RCC 7860 (cell line): ENCODE measurements at regions not wholly inside any gene's neighbourhood (a gene's known extent, or its start where the extent isn't known, plus 50 kb on each side); places are given as distances from the start of the nearest gene placed in this dataset.

ENCODE experiments used
- DNase-seq: peaks from one replicate; pipeline ENCODE4 v3.0.0-alpha.2; 2015; ENCODE audit warnings: low spot score
- FAIRE-seq: peaks from 2 replicates; lab custom pipeline; 2012; peaks lifted over from hg19 to GRCh38; lab: Jason Lieb, UNC

DNA sequence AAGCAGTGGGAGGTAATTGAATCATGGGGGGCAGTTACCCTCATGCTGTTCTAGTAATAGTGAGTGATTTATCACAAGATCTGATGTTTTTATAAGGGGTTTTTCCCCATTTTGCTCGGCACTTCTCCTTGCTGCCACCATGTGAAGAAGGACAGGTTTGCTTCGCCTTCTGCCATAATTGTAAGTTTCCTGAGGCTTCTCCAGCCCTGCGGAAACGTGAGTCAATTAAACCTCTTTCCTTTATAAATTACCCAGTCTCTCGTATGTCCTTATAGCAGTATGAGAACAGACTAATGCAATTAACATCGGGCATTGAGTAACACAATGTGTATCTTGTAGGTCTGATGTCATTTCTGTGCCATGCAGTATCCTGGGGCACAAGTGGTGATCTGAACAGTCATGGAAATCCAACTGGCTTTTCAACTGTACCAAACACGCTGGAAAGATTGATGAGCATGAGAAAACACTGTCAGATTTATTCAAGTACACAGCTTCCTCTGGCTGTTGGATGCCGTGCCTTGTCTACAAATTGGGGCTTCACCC, 208.6 kb upstream of the KIAA1217 start:
- FAIRE-seq (no peak), DNase-seq (no peak)

DNA sequence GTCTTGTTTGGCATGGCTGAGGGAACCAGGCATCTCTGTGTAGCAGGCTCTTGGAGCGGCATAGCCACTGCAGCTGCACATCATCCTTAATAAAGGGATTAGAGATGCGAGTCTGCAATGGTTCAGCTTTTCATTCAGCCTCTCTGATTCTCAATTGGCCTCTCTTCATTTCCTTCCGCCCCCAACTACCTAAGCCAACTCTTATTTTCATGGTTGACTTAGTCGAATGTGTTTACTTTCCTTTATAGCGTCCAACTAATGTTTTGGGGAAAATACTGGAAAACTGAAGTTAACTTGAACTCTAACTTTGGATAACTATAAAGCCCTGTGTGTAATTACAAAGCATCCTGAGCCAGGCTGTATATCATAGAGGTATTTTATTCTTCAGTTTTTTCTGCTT, 202.2 kb upstream of the KIAA1217 start:
- DNase-seq, result no peak
- FAIRE-seq, result no peak

GRCh38 chr10:24007359-24007758, 201.6 kb upstream of the KIAA1217 start:
- no peak for DNase-seq

DNA sequence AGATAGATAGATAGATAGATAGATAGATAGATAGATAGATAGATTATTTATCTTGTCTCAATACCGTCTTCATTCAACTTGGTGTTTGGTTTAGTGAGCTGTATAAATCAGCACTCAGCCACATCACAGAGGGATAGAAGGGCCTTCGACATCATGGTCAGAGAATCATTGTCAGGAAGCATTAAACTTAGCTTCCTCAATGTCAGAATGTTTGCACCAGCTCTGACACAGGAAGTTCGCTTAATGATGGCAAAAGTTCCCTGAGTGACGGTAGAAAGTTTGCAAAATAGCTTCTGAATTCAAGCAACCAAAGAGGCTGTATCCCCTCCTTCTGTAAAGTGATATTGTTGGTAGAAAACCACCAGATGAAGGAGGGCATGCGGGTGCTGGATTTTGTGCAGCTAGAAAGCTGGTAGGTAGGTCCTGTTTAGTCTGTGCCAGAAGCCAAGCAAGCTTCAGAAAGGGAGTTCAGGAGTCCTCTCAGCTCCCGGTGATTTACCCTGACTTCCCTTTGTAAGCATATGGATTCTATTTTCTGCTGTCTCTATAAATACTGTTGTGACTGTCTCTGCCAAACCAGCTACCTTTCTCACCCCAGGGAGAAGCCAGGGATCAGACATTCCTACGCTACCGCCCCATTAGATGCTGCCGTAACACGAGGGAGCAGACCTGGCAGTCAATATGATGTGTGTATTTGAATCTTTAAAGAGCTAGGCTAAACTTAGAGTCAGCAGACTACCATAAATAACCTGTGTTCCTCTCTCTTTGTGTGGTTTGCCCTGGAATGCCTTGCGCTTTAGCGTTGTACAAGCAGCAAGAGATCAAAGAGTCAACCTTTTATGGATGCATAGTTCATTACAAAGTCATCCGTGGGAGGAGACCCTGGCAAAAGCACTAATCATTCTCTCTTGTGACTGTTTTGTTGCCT, 200.5 kb upstream of the KIAA1217 start:
- DNase-seq (no peak), FAIRE-seq (no peak)

More at GRCh38 chr10:24007359-24007758, 201.6 kb upstream of the KIAA1217 start:
- FAIRE-seq, result no peak

- FAIRE-seq, result no peak
Measured at GRCh38 chr10:24009115-24009514, 199.8 kb upstream of the KIAA1217 start.

GRCh38 chr10:24009736-24010135, 199.2 kb upstream of the KIAA1217 start:
- DNase-seq, result no peak
- no peak for FAIRE-seq

More at GRCh38 chr10:24009115-24009514, 199.8 kb upstream of the KIAA1217 start:
- DNase-seq, result no peak

- no peak for DNase-seq
- FAIRE-seq, result no peak
Measured at GRCh38 chr10:24010436-24010970, 198.4 kb upstream of the KIAA1217 start.

- FAIRE-seq, result no peak
- DNase-seq, result no peak
Measured at GRCh38 chr10:24012249-24012803, 196.6 kb upstream of the KIAA1217 start.

DNA sequence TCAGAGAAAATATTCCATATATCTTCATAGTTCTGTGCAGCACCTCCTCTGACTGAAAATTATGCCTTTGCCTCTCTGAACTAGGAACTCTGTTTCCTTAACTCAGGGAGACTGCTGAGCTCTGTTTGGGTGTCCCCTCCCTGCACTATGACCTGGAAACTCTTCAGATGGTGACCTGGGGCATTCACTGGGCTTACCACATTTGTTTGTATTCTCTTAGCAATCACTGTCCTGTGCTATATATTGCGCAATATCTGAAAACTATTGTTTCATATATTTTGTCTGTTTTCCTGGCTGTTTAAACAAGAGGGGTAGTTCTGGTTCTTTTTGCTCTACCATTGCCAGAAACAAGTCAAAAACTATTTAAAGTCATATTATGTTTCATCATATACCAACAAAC, 181.8 kb upstream of the KIAA1217 start:
- DNase-seq, result no peak
- FAIRE-seq, result no peak

DNA sequence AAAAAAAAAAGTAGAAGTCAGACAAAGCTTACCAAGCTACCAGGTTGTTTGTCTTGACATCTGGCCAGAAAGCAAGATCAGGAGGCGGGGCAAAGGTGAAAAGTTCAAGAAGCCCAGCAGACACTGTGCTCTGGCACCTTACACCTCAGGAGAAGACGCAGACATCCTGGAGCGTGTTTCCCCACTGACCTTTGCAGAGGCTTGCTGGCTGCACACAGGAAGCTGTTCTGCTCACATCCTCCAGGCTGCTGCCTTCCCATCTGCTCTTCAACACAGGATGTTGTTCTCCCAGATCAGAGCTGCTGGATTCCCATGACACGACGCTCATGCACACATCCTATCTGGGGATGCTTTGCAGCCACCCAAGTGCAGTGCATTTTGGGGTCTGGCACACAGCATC, 174.4 kb upstream of the KIAA1217 start:
- FAIRE-seq, result no peak

GRCh38 chr10:24035761-24036160, 173.2 kb upstream of the KIAA1217 start:
- DNase-seq (no peak), FAIRE-seq (no peak)

More for the DNA sequence above, 174.4 kb upstream of the KIAA1217 start:
- DNase-seq, result no peak

DNA sequence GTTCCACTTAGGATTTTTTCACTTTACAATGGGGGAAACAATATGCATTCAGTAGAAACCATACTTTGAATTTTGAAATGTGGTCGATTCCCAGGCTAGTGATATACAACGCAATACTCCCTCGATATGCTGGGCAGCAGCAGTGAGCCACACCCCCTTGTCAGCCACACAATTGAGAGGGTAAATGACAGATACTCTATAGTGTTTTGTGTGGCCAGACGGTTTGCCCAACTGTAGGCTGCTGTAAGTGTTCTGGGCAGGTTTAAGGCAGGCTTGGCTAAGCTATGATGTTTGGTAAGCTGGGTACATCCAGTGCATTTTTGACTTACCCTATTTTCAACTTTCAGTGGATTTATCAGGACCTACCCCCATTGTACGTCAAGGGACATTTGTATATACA, 169.6 kb upstream of the KIAA1217 start:
- FAIRE-seq (no peak), DNase-seq (no peak)

DNA sequence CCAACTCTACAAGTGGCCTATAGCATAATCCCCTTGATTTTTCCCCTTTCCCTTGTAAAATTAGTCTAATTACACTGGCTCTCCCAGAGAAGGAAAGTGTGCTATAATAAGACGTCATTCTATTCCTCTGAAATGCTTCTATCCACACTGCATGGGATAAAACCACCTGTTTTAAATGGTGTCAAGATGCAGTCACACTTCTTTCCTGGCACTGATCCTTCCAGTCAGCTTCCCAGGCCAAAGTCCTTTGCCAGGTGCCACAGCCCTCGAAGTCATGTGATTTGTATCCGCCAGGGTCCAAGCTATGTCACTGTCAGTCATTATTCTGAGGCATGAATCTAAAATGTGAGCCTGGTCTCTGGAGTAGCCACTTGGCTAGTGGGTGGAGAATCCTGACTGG, 169.0 kb upstream of the KIAA1217 start:
- no peak for DNase-seq
- FAIRE-seq, result no peak

GRCh38 chr10:24041034-24041433, 167.9 kb upstream of the KIAA1217 start:
- DNase-seq (no peak), FAIRE-seq (no peak)

- DNase-seq, result no peak
- no peak for FAIRE-seq
Measured at GRCh38 chr10:24041834-24042233, 167.1 kb upstream of the KIAA1217 start.

- FAIRE-seq, result no peak
- no peak for DNase-seq
Measured at GRCh38 chr10:24042884-24043283, 166.1 kb upstream of the KIAA1217 start.

DNA sequence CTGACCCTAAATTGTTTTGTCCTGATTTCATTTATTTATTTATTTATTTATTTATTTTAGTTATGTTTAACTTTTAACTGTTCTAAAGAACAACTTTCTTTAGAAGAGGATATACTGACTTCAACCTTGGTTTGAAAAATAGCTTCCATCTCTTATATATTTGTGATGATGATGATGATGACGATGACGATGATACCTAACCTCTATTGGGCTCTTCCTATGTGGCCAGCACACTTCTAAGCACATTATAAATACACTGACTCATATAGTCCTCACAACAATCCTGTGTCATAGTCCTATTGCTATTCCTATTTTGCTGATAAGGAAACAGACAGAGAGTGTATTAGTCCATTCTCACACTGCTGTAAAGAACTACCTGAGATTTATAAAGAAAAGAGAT, 162.9 kb upstream of the KIAA1217 start:
- FAIRE-seq, result no peak
- no peak for DNase-seq

GRCh38 chr10:24047176-24047575, 161.8 kb upstream of the KIAA1217 start:
- DNase-seq (no peak), FAIRE-seq (no peak)

GRCh38 chr10:24054421-24054820, 154.5 kb upstream of the KIAA1217 start:
- DNase-seq (no peak), FAIRE-seq (no peak)

GRCh38 chr10:24080207-24080606, 128.7 kb upstream of the KIAA1217 start:
- no peak for DNase-seq
- FAIRE-seq, result no peak

DNA sequence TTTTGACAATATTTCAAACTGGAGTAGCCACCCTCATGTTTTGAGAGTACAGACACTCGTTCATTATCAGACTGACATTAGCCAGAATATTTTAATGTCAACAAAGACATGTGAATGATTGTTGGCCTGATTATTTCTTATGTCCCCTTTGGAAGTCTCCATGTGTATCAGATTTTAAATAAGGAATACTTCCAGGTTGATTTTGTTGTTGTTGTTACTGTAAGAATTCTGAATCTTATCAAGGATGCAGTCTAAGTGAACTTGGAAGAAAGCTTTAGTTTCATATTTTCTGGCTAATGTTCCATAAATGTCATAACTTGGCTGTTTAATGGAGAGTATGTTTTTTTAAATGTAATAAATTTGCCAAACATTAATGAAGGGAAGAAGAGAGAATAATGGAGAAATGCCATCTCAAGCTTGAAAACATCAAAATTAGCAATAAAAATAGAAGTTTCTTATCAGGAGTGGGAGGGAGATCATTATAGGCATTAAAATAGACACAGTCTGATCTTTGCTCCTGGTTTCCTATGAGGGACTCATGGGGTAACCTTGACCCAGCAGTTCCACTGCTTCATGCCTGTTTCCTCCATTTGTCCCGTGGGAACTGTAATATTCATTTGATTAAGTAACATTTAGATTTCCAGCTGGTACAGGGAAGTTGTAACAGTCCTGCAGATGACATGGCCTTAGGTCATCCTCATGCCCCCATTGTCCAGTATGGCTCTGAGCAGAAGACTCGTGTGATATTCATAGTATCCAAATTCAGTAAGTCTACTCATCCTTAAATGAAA, 122.4 kb upstream of the KIAA1217 start:
- FAIRE-seq, result no peak
- DNase-seq, result no peak
